BJ (cell line): ENCODE measurements at regions not wholly inside any gene's neighbourhood (a gene's known extent, or its start where the extent isn't known, plus 50 kb on each side); places are given as distances from the start of the nearest gene placed in this dataset. TPM values are rescaled to one million over a fixed set of nuclear protein-coding genes. Genes with fewer than 3 reads are reported as not detected.

Experiments used
- CTCF ChIA-PET: fragments of 350-600 bp; formaldehyde crosslinking; extraction: SDS; loops from one replicate; lab custom pipeline; 2021; ENCODE audit warnings: antibody characterized with exemption, inconsistent platforms; lab: Yijun Ruan, JAX
- POLR2A ChIA-PET: fragments of 300-600 bp; sonication (Branson Sonifier 250); formaldehyde crosslinking; extraction: SDS; loops from one replicate; lab custom pipeline; 2021; ENCODE audit warnings: antibody characterized with exemption; lab: Charles Lee
- DNase-seq: peaks from one replicate; pipeline ENCODE4 v3.0.0-alpha.2; 2011; ENCODE audit warnings: low read depth
- H3K27me3 ChIP-seq: 2 replicates; pipeline ENCODE4 v1.6.0; 2011; ENCODE audit warnings: low read length; ENCODE audit not compliant: control insufficient read depth, insufficient read depth
- H3K36me3 ChIP-seq: 2 replicates; pipeline ENCODE4 v1.5.1; 2011; ENCODE audit warnings: low read length; ENCODE audit not compliant: control insufficient read depth, insufficient read depth
- H3K4me3 ChIP-seq: 2 replicates; pipeline ENCODE4 v1.5.1; 2011; ENCODE audit warnings: low read depth, mild to moderate bottlenecking, control low read depth, low read length
- small RNA-seq: library from RNA; depleted of rRNA; stranded (forward); fragments of <200 nt; gene quantifications from one replicate; pipeline ENCODE3, GENCODE V24; 2012; ENCODE audit warnings: low replicate concordance, low read depth; ENCODE audit not compliant: insufficient read length
- TF ChIP-seq, protein P1 (sequence below): IDR thresholded peaks from 2 replicates; pipeline ENCODE4 v1.5.1; 2011; ENCODE audit warnings: low read depth, mild to moderate bottlenecking, control low read depth, inconsistent platforms, low read length, moderate library complexity; ENCODE audit not compliant: insufficient read depth

DNA sequence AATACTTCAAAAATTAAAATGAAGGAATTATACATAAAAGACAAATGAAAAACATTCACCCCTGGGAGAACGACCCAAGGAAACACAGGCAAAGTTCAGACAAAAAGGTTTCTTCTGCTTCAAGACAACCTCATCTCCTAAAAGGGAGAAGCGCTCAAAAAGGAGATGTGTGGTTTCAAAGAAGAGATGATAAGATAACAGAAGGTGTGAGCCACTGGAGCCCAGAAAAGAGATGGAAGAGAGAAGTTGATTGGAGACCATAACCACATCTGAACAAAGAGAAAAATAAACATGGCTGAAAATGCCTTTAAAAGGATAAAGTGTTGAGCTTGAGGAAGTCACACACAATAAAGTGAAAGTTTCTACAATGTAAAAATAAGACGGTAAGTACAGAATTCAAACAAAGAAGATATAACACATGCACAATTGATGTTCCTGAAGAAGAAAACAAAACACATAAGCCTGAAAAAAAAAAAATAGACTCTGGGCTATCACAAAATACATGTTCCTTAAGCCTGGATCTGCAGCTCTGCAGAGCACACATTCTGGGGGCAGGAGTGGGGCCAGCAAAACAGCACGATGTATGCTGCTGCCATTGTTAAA is 51.6 kb upstream of the C14orf180 start:
- H3K4me3 ChIP-seq, result no peak overlapping the region
- no peaks in the 10 kb centered on the region for H3K36me3 ChIP-seq
- TF ChIP-seq, protein P1, sequence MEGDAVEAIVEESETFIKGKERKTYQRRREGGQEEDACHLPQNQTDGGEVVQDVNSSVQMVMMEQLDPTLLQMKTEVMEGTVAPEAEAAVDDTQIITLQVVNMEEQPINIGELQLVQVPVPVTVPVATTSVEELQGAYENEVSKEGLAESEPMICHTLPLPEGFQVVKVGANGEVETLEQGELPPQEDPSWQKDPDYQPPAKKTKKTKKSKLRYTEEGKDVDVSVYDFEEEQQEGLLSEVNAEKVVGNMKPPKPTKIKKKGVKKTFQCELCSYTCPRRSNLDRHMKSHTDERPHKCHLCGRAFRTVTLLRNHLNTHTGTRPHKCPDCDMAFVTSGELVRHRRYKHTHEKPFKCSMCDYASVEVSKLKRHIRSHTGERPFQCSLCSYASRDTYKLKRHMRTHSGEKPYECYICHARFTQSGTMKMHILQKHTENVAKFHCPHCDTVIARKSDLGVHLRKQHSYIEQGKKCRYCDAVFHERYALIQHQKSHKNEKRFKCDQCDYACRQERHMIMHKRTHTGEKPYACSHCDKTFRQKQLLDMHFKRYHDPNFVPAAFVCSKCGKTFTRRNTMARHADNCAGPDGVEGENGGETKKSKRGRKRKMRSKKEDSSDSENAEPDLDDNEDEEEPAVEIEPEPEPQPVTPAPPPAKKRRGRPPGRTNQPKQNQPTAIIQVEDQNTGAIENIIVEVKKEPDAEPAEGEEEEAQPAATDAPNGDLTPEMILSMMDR, result no peak
- DNase-seq, result no peak
- no peaks in the 10 kb centered on the region for H3K27me3 ChIP-seq
- ChIA-PET CTCF (no interaction called here), POLR2A (no interaction called here)

DNA sequence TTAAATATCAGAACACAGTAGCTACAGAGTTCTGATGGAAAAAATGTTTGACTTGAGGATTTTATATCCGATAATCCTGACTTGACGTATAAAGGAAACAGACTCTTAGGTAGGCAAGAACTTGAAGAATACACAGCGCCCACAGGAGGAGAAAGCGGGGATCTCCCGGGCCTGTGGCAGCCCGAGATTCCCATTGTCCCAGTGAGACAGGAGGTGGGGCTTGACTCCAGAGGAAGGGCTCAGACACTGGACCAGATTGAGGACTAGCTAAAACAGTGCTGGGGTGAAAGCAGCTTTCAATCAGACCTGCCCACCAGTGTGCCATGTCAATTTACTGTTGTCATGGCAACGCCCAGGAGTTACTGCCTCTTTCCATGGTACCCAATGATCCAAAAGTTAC is 51.1 kb upstream of the C14orf180 start:
- H3K4me3 ChIP-seq, result no peak overlapping the region
- POLR2A ChIA-PET, result no interaction called here
- no peaks in the 10 kb centered on the region for H3K36me3 ChIP-seq
- TF ChIP-seq, protein P1, result no peak
- no peaks in the 10 kb centered on the region for H3K27me3 ChIP-seq
- no peak for DNase-seq
- CTCF ChIA-PET, result no interaction called here

Small RNAs in the stretch of these regions (small RNA-seq; reads per million reads assigned to genes)
- not detected for gene RNU6-684P
